Fibroblast of pulmonary artery (primary cell): ENCODE measurements at regions not wholly inside any gene's neighbourhood (a gene's known extent, or its start where the extent isn't known, plus 50 kb on each side); places are given as distances from the start of the nearest gene placed in this dataset.

Experiments
- DNase-seq: peaks from one replicate; pipeline ENCODE4 v3.0.0-alpha.2; 2010; ENCODE audit warnings: low read depth
- H3K4me3 ChIP-seq: replicated peaks from 2 replicates; pipeline ENCODE4 v1.5.1; 2011; ENCODE audit warnings: low read depth, mild to moderate bottlenecking, control low read depth, low read length, moderate library complexity
- CTCF ChIP-seq: IDR thresholded peaks from 2 replicates; pipeline ENCODE4 v1.5.1; 2011; ENCODE audit warnings: mild to moderate bottlenecking, control low read depth, low read length, inconsistent platforms; ENCODE audit errors: missing control alignments

- no peak for TF ChIP-seq CTCF
Measured at GRCh38 chr13:48919751-48920150, 56.0 kb upstream of the FNDC3A start.

DNA sequence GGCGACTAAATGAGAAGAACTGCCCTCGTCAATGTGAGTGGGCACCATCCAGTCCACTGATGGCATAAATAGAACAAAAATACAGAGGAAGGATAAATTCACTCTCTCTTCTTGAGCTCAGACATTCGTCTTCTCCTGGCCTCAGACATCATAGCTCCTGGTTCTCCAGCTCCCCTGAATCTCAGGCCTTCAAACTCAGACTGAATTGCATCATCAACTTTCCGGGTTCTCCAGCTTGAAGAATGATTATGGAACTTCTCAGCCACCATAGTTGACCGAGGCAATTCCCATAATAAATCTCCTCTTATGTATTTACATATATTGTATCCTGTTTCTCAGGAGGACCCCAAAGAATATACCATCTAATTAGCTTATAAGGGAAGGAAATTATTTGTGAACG is 55.0 kb upstream of the FNDC3A start:
- DNase-seq, result no peak
- TF ChIP-seq CTCF, result no peak
- no peak overlapping the region for H3K4me3 ChIP-seq

More at GRCh38 chr13:48919751-48920150, 56.0 kb upstream of the FNDC3A start:
- no peak overlapping the region for H3K4me3 ChIP-seq
- DNase-seq, result no peak

GRCh38 chr13:48923376-48923775 is 52.3 kb upstream of the FNDC3A start:
- H3K4me3 ChIP-seq, result no peak overlapping the region
- TF ChIP-seq CTCF, result no peak
- DNase-seq, result no peak

- no peak overlapping the region for H3K4me3 ChIP-seq
- no peak for TF ChIP-seq CTCF
- no peak for DNase-seq
Measured at GRCh38 chr13:48925001-48925400, 50.7 kb upstream of the FNDC3A start.
